ENCODE measurements at regions not wholly inside any gene's neighbourhood (a gene's known extent, or its start where the extent isn't known, plus 50 kb on each side); places are given as distances from the start of the nearest gene placed in this dataset.

DNA sequence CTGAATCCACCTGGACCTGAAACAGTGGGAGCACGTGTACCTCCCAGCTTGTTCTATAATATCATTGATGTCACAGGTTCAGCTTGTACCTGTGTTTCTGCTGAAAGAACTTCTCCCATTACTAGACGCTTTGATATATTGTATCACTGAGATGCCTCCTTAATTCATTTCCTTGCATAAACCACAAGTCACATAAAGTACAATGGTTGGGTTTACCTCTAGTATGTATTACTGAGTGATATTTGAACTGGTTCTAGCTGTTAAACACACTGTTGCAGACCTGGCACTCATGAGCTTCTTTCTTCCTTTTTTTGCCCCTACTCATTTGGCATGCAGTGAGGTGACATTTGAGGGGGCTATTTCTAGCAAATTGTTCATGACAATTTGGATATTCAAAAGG lies 106.6 kb upstream of the KLF14 start:
- TF ChIP-seq CTCF (IDR thresholded peaks at IDR 0.05) (no peak), POLR2A (IDR thresholded peaks at IDR 0.05) (no peak)

Measured in Peyer's patch (tissue), 4 donors.